ENCODE measurements at regions not wholly inside any gene's neighbourhood (a gene's known extent, or its start where the extent isn't known, plus 50 kb on each side); places are given as distances from the start of the nearest gene placed in this dataset.

GRCh38 chr6:145238787-145239186 is 496.5 kb downstream of the EPM2A start:
- H3K9me3 Mint-ChIP-seq (ENCODE audit: unreplicated experiment) = no peaks in the 10 kb centered on the region
- H3K36me3 Mint-ChIP-seq (ENCODE audit: low read depth, unreplicated experiment) = no peaks in the 10 kb centered on the region
- no peak overlapping the region for H3K27ac Mint-ChIP-seq (ENCODE audit: unreplicated experiment)
- TF ChIP-seq CTCF (IDR thresholded peaks at IDR 0.05; ENCODE audit: unreplicated experiment) = no peak
- DNase-seq (ENCODE audit: low spot score) = no peak
- no peaks in the 10 kb centered on the region for H3K27me3 Mint-ChIP-seq (ENCODE audit: unreplicated experiment)
- no peak overlapping the region for H3K4me3 Mint-ChIP-seq (ENCODE audit: unreplicated experiment)
- no peaks in the 10 kb centered on the region for H3K4me1 Mint-ChIP-seq (ENCODE audit: unreplicated experiment)

GRCh38 chr6:145241039-145241438 is 494.3 kb downstream of the EPM2A start:
- Mint-ChIP-seq H3K9me3 (ENCODE audit: unreplicated experiment) (no peaks in the 10 kb centered on the region), H3K36me3 (ENCODE audit: low read depth, unreplicated experiment) (no peaks in the 10 kb centered on the region), H3K4me3 (ENCODE audit: unreplicated experiment) (no peak overlapping the region), H3K27ac (ENCODE audit: unreplicated experiment) (no peak overlapping the region), H3K27me3 (ENCODE audit: unreplicated experiment) (no peaks in the 10 kb centered on the region), H3K4me1 (ENCODE audit: unreplicated experiment) (no peaks in the 10 kb centered on the region)
- DNase-seq (ENCODE audit: low spot score) = no peak
- TF ChIP-seq CTCF (IDR thresholded peaks at IDR 0.05; ENCODE audit: unreplicated experiment) = no peak

GRCh38 chr6:145241721-145242120 is 493.6 kb downstream of the EPM2A start:
- Mint-ChIP-seq H3K27ac (ENCODE audit: unreplicated experiment) (no peak overlapping the region), H3K4me3 (ENCODE audit: unreplicated experiment) (no peak overlapping the region), H3K4me1 (ENCODE audit: unreplicated experiment) (no peaks in the 10 kb centered on the region), H3K36me3 (ENCODE audit: low read depth, unreplicated experiment) (no peaks in the 10 kb centered on the region), H3K27me3 (ENCODE audit: unreplicated experiment) (no peaks in the 10 kb centered on the region), H3K9me3 (ENCODE audit: unreplicated experiment) (no peaks in the 10 kb centered on the region)
- DNase-seq (ENCODE audit: low spot score) = no peak
- TF ChIP-seq CTCF (IDR thresholded peaks at IDR 0.05; ENCODE audit: unreplicated experiment) = no peak

GRCh38 chr6:145244349-145245100 is 490.8 kb downstream of the EPM2A start:
- Mint-ChIP-seq H3K9me3 (ENCODE audit: unreplicated experiment) (no peaks in the 10 kb centered on the region), H3K27ac (ENCODE audit: unreplicated experiment) (no peak overlapping the region), H3K36me3 (ENCODE audit: low read depth, unreplicated experiment) (no peaks in the 10 kb centered on the region), H3K27me3 (ENCODE audit: unreplicated experiment) (no peaks in the 10 kb centered on the region), H3K4me1 (ENCODE audit: unreplicated experiment) (no peaks in the 10 kb centered on the region), H3K4me3 (ENCODE audit: unreplicated experiment) (no peak overlapping the region)
- no peak for TF ChIP-seq CTCF (IDR thresholded peaks at IDR 0.05; ENCODE audit: unreplicated experiment)
- no peak for DNase-seq (ENCODE audit: low spot score)

GRCh38 chr6:145245119-145245518 is 490.2 kb downstream of the EPM2A start:
- Mint-ChIP-seq H3K4me1 (ENCODE audit: unreplicated experiment) (no peaks in the 10 kb centered on the region), H3K27me3 (ENCODE audit: unreplicated experiment) (no peaks in the 10 kb centered on the region), H3K27ac (ENCODE audit: unreplicated experiment) (no peak overlapping the region), H3K4me3 (ENCODE audit: unreplicated experiment) (no peak overlapping the region), H3K36me3 (ENCODE audit: low read depth, unreplicated experiment) (no peaks in the 10 kb centered on the region), H3K9me3 (ENCODE audit: unreplicated experiment) (no peaks in the 10 kb centered on the region)
- no peak for TF ChIP-seq CTCF (IDR thresholded peaks at IDR 0.05; ENCODE audit: unreplicated experiment)
- peak; percentile 4 for DNase-seq (ENCODE audit: low spot score)

All from endothelial cell (in vitro differentiated cells).